ENCODE measurements at regions not wholly inside any gene's neighbourhood (a gene's known extent, or its start where the extent isn't known, plus 50 kb on each side); places are given as distances from the start of the nearest gene placed in this dataset.
"Not testable (repeated sequence)": the region's sequence is repeated elsewhere in the genome, so short reads cannot be mapped to it uniquely, and the experiment has no call there.

- DNase-seq, result no peak
Measured at GRCh38 chr3:70466096-70466495, 153.7 kb upstream of the MDFIC2 start.

GRCh38 chr3:70464876-70465275 lies 152.4 kb upstream of the MDFIC2 start:
- no peak for DNase-seq

GRCh38 chr3:70464465-70464864 lies 152.0 kb upstream of the MDFIC2 start:
- no peak for DNase-seq

DNA sequence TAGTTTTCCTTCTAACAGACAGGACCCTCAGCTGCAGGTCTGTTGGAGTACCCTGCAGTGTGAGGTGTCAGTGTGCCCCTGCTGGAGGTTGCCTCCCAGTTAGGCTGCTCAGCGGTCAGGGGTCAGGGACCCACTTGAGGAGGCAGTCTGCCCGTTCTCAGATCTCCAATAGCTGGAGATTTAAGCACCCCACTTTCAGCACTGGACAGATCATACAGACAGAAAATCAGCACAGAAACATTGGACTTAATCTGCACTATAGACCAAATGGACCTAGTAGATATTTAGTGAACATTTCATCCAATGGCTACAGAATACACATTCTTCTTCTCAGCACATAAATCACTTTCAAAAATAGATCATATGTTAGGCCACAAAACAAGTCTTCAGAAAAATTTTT lies 137.8 kb upstream of the MDFIC2 start:
- DNase-seq, result not testable (repeated sequence)

- not testable (repeated sequence) for DNase-seq
Measured at GRCh38 chr3:70435422-70435821, 123.0 kb upstream of the MDFIC2 start.

DNA sequence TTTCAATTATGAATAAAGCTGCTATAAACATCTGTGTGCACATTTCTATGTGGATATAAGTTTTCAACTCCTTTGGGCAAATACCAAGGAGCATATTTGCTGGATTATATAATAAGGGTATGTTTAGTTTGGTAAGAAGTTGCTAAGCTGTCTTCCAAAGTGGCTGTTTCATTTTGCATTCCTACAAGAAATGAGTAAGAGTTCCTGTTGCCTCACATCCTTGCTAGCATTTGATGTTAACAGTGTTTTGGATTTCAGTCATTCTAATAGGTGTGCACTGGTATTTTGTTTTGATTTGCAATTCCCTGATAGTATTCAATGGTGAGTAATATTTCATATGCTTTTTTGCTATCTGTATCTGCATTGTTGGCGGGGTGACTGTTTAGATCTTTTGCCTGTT lies 120.7 kb upstream of the MDFIC2 start:
- no peak for DNase-seq

DNA sequence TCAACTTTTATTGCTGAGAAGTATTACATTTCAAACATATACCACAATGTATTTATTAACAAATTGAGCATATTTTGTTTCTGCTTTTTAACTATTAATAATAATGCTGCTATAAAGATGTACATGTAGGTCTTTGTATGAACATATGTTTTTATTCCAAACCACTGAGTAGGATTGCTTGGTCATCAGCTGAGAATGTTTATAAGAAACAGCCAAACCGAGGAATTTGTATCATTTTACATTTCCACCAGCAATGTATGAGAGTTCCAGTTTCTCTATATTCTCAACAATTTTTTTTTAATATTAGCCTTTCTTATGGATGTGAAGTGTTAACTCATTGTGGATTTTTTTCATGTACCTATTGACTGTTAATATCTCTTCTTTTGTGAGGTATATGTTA lies 119.5 kb upstream of the MDFIC2 start:
- DNase-seq, result no peak

GRCh38 chr3:70426071-70426470 lies 113.6 kb upstream of the MDFIC2 start:
- DNase-seq, result no peak

GRCh38 chr3:70421506-70421905 lies 109.1 kb upstream of the MDFIC2 start:
- no peak for DNase-seq

DNA sequence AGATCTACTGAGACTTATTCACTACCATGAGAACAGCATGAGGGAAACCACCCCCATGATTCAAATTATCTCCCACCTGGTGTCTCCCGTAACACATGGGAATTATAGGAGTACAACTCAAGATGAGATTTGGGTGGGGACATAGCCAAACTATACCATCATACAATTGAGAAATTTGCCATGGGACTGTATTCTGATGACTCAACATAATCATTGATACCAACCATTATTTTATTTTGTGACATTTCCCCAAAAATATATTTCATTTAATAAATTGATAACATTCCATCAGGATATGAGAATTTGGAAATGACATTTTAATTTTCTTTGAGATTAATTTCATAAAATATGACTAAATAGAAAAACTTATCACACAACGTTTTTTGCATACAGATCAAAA lies 96.6 kb upstream of the MDFIC2 start:
- no peak for DNase-seq

- DNase-seq, result no peak
Measured at GRCh38 chr3:70400194-70400593, 87.8 kb upstream of the MDFIC2 start.

- no peak for DNase-seq
Measured at GRCh38 chr3:70393881-70394612, 81.6 kb upstream of the MDFIC2 start.

GRCh38 chr3:70392227-70392626 lies 79.8 kb upstream of the MDFIC2 start:
- DNase-seq, result no peak

DNA sequence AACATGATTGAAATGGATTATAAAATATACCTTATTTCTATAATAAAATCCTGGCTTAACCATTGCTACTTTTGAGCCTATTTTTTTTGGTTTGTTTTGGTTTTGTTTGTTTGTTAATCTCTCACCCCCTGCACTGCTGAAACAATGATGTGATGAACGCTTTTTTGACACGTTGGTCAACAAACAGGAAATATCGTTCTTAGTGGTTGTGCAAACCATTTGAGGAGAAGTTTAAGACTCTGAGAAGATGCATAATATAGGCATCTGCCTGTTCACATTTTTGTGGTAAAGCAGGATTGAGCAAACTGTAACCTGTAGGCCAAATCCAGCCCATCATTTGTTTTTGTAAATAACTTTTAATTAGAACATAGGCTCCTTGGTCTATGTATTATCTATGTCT lies 75.5 kb upstream of the MDFIC2 start:
- DNase-seq, result no peak

DNA sequence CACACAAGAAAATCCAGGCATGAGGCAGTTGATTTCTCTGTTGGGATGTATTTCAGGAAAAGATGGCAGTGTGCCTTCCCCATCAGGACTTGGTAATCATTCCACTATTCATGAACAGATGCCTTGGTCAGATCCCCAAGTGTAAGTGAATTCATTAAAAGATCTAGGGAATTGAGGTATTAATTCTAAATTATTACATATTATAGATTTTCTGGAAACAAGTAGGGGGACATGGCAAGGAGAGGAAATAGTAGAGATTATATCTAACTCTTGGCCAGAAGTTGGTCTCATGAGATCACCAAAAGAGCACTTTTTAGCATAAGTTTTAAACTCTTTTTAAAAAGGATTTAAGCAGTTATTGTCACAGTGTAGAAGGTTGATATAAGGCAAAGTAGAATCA lies 74.4 kb upstream of the MDFIC2 start:
- DNase-seq, result no peak

DNA sequence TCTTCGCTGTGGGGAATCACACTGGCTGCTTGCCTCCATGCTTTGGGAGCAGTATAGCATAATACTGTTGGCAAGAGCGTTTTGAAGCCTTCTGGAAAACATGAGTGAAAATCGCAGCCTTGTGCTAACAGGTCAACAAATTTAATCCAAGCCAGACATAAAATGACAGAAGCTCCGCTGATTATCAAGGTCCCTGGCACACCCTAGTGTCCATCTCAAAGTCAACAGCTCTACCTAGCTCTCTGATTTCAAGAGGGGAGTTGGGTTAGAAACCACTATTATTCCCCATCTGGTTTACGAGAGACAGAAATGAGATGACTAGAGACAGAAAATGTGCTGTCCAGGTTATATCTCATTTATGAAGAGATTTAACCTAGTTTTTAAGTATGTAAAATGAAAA lies 73.6 kb upstream of the MDFIC2 start:
- no peak for DNase-seq

- no peak for DNase-seq
Measured at GRCh38 chr3:70383360-70383831, 71.0 kb upstream of the MDFIC2 start.

GRCh38 chr3:70374179-70374578 lies 61.7 kb upstream of the MDFIC2 start:
- DNase-seq, result no peak

Measured in stimulated activated naive CD4-positive, alpha-beta T cell treated with Interleukin-2 at 50 U/mL for 16 hours (primary cell).